ENCODE measurements at regions not wholly inside any gene's neighbourhood (a gene's known extent, or its start where the extent isn't known, plus 50 kb on each side); places are given as distances from the start of the nearest gene placed in this dataset.

DNA sequence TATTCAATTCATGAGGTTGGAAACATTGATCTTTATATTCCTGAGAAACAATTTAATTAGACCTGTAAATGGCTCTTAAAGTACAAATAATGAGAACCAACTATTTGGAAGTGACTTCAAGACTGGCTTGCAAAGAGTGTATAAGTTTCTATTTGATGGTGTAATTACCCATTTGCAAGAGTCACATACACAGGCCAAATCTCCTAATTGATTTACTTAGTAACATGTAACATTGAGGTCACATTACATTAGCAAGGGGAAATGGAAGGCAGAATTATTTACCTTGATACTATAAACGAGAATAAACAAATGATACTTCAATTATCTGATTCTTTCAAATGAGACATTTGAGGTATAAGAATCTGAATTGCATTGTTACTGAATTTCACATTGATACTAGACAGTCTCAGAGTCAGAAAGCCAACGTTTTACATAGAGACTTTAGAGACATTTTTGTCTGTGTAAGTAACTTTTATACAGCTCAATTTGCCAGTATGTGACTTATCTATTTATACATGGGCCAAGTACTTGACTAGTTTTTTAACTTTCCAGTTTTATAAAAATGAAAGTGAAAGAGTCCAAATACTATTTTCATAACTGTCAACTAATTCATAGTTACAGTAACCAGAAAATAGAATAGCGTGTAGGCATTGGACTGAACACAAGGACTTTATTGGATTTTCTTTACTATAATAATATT lies 95.6 kb upstream of the RFC3 start (continued):
- TF ChIP-seq, protein P1, sequence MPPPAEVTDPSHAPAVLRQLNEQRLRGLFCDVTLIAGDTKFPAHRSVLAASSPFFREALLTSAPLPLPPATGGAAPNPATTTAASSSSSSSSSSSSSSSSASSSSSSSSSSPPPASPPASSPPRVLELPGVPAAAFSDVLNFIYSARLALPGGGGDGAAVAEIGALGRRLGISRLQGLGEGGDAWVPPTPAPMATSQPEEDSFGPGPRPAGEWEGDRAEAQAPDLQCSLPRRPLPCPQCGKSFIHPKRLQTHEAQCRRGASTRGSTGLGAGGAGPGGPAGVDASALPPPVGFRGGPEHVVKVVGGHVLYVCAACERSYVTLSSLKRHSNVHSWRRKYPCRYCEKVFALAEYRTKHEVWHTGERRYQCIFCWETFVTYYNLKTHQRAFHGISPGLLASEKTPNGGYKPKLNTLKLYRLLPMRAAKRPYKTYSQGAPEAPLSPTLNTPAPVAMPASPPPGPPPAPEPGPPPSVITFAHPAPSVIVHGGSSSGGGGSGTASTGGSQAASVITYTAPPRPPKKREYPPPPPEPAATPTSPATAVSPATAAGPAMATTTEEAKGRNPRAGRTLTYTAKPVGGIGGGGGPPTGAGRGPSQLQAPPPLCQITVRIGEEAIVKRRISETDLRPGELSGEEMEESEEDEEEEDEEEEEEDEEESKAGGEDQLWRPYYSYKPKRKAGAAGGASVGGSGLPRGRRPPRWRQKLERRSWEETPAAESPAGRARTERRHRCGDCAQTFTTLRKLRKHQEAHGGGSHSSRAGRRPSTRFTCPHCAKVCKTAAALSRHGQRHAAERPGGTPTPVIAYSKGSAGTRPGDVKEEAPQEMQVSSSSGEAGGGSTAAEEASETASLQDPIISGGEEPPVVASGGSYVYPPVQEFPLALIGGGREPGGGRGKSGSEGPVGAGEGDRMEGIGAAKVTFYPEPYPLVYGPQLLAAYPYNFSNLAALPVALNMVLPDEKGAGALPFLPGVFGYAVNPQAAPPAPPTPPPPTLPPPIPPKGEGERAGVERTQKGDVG (CRISPR knock-in tag; IDR thresholded peaks at IDR 0.05): no peak
- TF ChIP-seq EED (IDR thresholded peaks at IDR 0.05; ENCODE audit: low read depth) (no peak), ZNF384 (IDR thresholded peaks at IDR 0.05; ENCODE audit: borderline replicate concordance, low read depth, low read length) (0 out of 2 replicates have a peak, but pooled peaks have one; percentile 12)
- TF ChIP-seq, protein P2, sequence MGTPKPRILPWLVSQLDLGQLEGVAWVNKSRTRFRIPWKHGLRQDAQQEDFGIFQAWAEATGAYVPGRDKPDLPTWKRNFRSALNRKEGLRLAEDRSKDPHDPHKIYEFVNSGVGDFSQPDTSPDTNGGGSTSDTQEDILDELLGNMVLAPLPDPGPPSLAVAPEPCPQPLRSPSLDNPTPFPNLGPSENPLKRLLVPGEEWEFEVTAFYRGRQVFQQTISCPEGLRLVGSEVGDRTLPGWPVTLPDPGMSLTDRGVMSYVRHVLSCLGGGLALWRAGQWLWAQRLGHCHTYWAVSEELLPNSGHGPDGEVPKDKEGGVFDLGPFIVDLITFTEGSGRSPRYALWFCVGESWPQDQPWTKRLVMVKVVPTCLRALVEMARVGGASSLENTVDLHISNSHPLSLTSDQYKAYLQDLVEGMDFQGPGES (IDR thresholded peaks at IDR 0.05): no peak

DNA sequence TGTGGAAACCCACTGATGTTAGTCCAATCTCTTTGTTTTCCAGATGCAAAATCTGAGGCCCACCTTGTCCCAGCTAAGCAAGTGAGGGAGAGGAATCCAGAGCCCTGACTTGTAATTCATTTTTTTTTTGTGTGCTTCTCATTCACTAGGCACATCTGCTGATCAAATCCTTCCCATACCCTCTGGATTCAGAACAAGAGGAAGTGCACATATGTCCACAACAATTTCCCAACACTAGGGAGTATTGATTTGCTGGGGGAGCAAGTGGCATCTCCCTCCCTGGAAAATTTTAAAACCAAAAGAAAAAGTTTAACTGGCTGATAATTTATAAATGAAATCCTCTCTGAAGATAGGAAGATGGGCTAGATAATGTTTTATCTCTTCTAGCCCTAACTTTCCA lies 94.6 kb upstream of the RFC3 start:
- H3K4me1 ChIP-seq (ENCODE audit: control insufficient read depth, insufficient read depth, low read length): peaks cover 36% of the 10 kb centered on the region
- RAD21 ChIA-PET (ENCODE audit: unreplicated experiment): interaction anchor here (0.7 to 6.4 kb wide), 29 partner anchors 9 to 1135 kb away, joined by 3 to 132 read pairs (median 4); partner anchors contain the start of gene RFC3
- BruUV-seq (replicated peaks): TSS peak; percentile 94
- no peaks in the 10 kb centered on the region; the same call in 1 of the 3 replicates for H3K9me3 ChIP-seq (replicated peaks; ENCODE audit: control insufficient read depth, insufficient read depth, low read length)
- H4K20me1 ChIP-seq (ENCODE audit: control insufficient read depth, insufficient read depth): no peaks in the 10 kb centered on the region
- intact Hi-C loops (cut with micrococcal nuclease; ENCODE audit: unreplicated experiment): loop anchor here (1.0 to 10.0 kb wide), 7 partner anchors 44 to 1136 kb away; partner anchors contain the start of gene PDS5B
- H3K4me2 ChIP-seq (ENCODE audit: control insufficient read depth, insufficient read depth): peak overlapping the region; percentile 66; the same call in 1 of the 2 replicates
- SMC1A ChIA-PET (ENCODE audit: uncharacterized antibody, unreplicated experiment): interaction anchor here (0.6 to 5.7 kb wide), 34 partner anchors 8 to 750 kb away, joined by 3 to 134 read pairs (median 6); no protein-coding TSS in a partner anchor
- H2AFZ ChIP-seq (ENCODE audit: control insufficient read depth, low read depth, low read length): peak overlapping the region; percentile 66
- POLR2A ChIA-PET: interaction anchor here (0.5 to 3.9 kb wide), 3 partner anchors 44 to 504 kb away, joined by 3 to 20 read pairs (median 4); no protein-coding TSS in a partner anchor
- H3K79me2 ChIP-seq (ENCODE audit: control insufficient read depth, insufficient read depth, low read length): no peaks in the 10 kb centered on the region
- no peak overlapping the region for H3K4me3 ChIP-seq
- H3K36me3 ChIP-seq (ENCODE audit: control insufficient read depth in 2 of 2, insufficient read depth in 2 of 2, low read length in 1 of 2): no peaks in the 10 kb centered on the region
- CTCF ChIA-PET: interaction anchor here (0.6 to 5.7 kb wide), 34 partner anchors 12 to 1431 kb away, joined by 3 to 93 read pairs (median 4); partner anchors contain the start of gene PDS5B
- no peak for FAIRE-seq
- no peaks in the 10 kb centered on the region for H3K27me3 ChIP-seq (replicated peaks in 1 of 2; ENCODE audit: control insufficient read depth in 2 of 2, insufficient read depth in 2 of 2, low read length in 1 of 2)
- peak overlapping the region; percentile 78 for H3K27ac ChIP-seq (ENCODE audit: control insufficient read depth, insufficient read depth)
- no peak for DNase-seq (ENCODE audit: low read depth, low spot score)
- 0 out of 2 replicates have a peak overlapping the region, but pooled peaks have one; percentile 7 for H3K9ac ChIP-seq (ENCODE audit: control insufficient read depth, insufficient read depth, low read length)
- ATAC-seq: no peak
- in situ Hi-C loops (cut with MboI): loop anchor here (5.0 to 25.0 kb wide), 4 partner anchors 41 to 1136 kb away; partner anchors contain the start of gene PDS5B
- TF ChIP-seq SUPT20H (IDR thresholded peaks at IDR 0.05; ENCODE audit: borderline replicate concordance, control insufficient read depth, low read depth, low read length) (no peak), CHD2 (IDR thresholded peaks at IDR 0.05; ENCODE audit: borderline replicate concordance, low read depth, low read length) (no peak), EED (IDR thresholded peaks at IDR 0.05; ENCODE audit: low read depth) (no peak), PML (IDR thresholded peaks at IDR 0.05; ENCODE audit: low read length) (no peak), IKZF2 (IDR thresholded peaks at IDR 0.05) (0 out of 4 replicates have a peak, but pooled peaks of 1 of the 2 experiments have one; percentile 7), CHD4 (IDR thresholded peaks at IDR 0.05) (no peak), KLF5 (IDR thresholded peaks at IDR 0.05; ENCODE audit: partially characterized antibody) (no peak), SPI1 (IDR thresholded peaks at IDR 0.05; ENCODE audit: borderline replicate concordance, insufficient read depth, low read depth, low read length) (0 out of 2 replicates have a peak, but pooled peaks have one; percentile 13)

All from GM12878 (cell line).